ENCODE measurements at regions not wholly inside any gene's neighbourhood (a gene's known extent, or its start where the extent isn't known, plus 50 kb on each side); places are given as distances from the start of the nearest gene placed in this dataset.

DNA sequence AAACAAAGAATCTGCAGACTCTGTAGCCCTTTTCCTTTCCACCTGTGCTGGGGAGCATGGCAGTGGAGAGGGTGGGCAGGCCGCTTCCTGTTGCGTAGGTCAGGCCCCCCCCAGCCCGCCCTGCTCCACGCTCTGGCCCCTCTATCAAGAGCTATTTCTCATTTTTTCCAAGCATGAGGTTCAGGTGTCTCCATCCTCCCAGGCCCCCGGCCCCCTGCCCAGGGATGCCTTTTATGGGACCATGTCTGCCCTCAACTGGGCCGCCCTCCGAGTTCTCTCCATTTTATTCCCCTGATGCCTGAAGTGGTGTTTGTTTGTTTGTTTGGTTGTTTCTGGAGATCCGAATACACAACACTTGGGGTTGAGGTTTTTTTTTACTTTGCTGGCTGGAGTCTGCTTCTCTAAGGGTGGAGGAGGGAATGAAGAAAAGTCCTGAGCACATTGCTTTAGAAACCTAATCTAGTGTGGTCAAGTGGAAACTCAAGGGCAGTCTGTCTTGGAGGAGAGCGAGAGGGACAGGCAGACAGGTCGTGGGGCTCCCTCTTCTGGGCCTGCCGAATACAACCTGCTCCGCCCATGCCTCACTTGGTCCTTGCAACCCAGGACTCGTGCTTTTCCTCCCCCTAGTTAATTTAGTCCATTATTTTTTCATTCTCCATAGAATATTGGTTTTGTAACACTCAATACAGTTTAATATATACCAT, 176.5 kb upstream of the LYSMD4 start:
- CTCF ChIA-PET = no interaction called here

DNA sequence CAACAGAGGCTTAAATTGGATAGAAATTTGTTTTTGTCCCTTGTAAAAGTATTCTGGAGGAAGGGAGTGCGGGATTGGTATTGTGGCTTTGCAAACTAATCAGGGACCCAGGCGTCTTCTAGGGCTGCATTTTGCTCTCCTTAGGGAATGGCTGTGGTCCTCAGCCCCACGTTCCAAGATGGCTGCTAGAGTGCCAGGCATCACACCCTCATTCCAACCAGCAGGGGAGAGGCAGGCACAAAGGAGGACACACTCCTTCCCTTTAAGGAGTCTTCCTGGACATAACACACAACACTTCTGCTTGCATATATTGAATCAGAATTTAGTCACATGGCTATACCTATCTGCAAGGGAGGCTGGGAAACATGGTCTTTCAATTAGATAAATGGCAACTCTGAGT, 174.5 kb upstream of the LYSMD4 start:
- ChIA-PET CTCF (no interaction called here), POLR2A (no interaction called here)
- TF ChIP-seq, protein P1, sequence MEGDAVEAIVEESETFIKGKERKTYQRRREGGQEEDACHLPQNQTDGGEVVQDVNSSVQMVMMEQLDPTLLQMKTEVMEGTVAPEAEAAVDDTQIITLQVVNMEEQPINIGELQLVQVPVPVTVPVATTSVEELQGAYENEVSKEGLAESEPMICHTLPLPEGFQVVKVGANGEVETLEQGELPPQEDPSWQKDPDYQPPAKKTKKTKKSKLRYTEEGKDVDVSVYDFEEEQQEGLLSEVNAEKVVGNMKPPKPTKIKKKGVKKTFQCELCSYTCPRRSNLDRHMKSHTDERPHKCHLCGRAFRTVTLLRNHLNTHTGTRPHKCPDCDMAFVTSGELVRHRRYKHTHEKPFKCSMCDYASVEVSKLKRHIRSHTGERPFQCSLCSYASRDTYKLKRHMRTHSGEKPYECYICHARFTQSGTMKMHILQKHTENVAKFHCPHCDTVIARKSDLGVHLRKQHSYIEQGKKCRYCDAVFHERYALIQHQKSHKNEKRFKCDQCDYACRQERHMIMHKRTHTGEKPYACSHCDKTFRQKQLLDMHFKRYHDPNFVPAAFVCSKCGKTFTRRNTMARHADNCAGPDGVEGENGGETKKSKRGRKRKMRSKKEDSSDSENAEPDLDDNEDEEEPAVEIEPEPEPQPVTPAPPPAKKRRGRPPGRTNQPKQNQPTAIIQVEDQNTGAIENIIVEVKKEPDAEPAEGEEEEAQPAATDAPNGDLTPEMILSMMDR (IDR thresholded peaks at IDR 0.05; ENCODE audit: insufficient read depth, low read length, missing control alignments) = no peak
- DNase-seq (ENCODE audit: low read depth, low spot score) = no peak
- no peak overlapping the region for H3K4me3 ChIP-seq (ENCODE audit: low read depth, low read length)

More for the DNA sequence above, 176.5 kb upstream of the LYSMD4 start:
- no peak for DNase-seq (ENCODE audit: low read depth, low spot score)
- POLR2A ChIA-PET = no interaction called here
- TF ChIP-seq, protein P1 (IDR thresholded peaks at IDR 0.05; ENCODE audit: insufficient read depth, low read length, missing control alignments) = no peak
- no peak overlapping the region for H3K4me3 ChIP-seq (ENCODE audit: low read depth, low read length)

- TF ChIP-seq, protein P1 (IDR thresholded peaks at IDR 0.05; ENCODE audit: insufficient read depth, low read length, missing control alignments) = no peak
- H3K4me3 ChIP-seq (ENCODE audit: low read depth, low read length) = no peak overlapping the region
- CTCF ChIA-PET = no interaction called here
- POLR2A ChIA-PET = no interaction called here
- no peak for DNase-seq (ENCODE audit: low read depth, low spot score)
Measured at GRCh38 chr15:99906793-99907192, 173.6 kb upstream of the LYSMD4 start.

GRCh38 chr15:99906311-99906710, 173.1 kb upstream of the LYSMD4 start:
- CTCF ChIA-PET = no interaction called here
- DNase-seq (ENCODE audit: low read depth, low spot score) = no peak
- POLR2A ChIA-PET = no interaction called here
- H3K4me3 ChIP-seq (ENCODE audit: low read depth, low read length) = no peak overlapping the region
- TF ChIP-seq, protein P1 (IDR thresholded peaks at IDR 0.05; ENCODE audit: insufficient read depth, low read length, missing control alignments) = no peak

- ChIA-PET POLR2A (no interaction called here), CTCF (interaction anchor here (0.6 kb wide), 1 partner anchor 589 kb away, joined by 3 read pairs; no protein-coding TSS in a partner anchor)
- H3K4me3 ChIP-seq (ENCODE audit: low read depth, low read length) = no peak overlapping the region
- no peak for DNase-seq (ENCODE audit: low read depth, low spot score)
- TF ChIP-seq, protein P1 (IDR thresholded peaks at IDR 0.05; ENCODE audit: insufficient read depth, low read length, missing control alignments) = no peak
Measured at GRCh38 chr15:99902248-99902928, 169.2 kb upstream of the LYSMD4 start.

- ChIA-PET POLR2A (no interaction called here), CTCF (no interaction called here)
- no peak overlapping the region for H3K4me3 ChIP-seq (ENCODE audit: low read depth, low read length)
- no peak for DNase-seq (ENCODE audit: low read depth, low spot score)
- TF ChIP-seq, protein P1 (IDR thresholded peaks at IDR 0.05; ENCODE audit: insufficient read depth, low read length, missing control alignments) = no peak
Measured at GRCh38 chr15:99895956-99896311, 162.7 kb upstream of the LYSMD4 start.
